RWPE2 (cell line): ENCODE measurements at regions not wholly inside any gene's neighbourhood (a gene's known extent, or its start where the extent isn't known, plus 50 kb on each side); places are given as distances from the start of the nearest gene placed in this dataset.

Experiments
- ATAC-seq: fragments of 200-7000 bp; cut with Tn5 transposase; 3 replicates; pipeline ENCODE4 v1.9.1; 2021; ENCODE audit warnings: low read depth
- DNase-seq: peaks from one replicate; pipeline ENCODE4 v3.0.0-alpha.2; 2020; ENCODE audit warnings: low spot score
- H3K27ac ChIP-seq: fragments of 450-650 bp; 2 replicates; pipeline ENCODE4 v1.5.1; 2017; ENCODE audit warnings: mild to moderate bottlenecking; ENCODE audit not compliant: poor library complexity, severe bottlenecking
- H3K27me3 ChIP-seq: fragments of 250-450 bp; sonication (Bioruptor Pico); 2 replicates; pipeline ENCODE4 v1.5.1; 2021; ENCODE audit warnings: mild to moderate bottlenecking, moderate library complexity; ENCODE audit not compliant: insufficient read depth, poor library complexity, severe bottlenecking
- H3K36me3 ChIP-seq: fragments of 250-450 bp; sonication (Bioruptor Pico); 2 replicates; pipeline ENCODE4 v1.5.1; 2020; ENCODE audit warnings: low read depth, mild to moderate bottlenecking, moderate library complexity
- H3K4me1 ChIP-seq: fragments of 250-450 bp; sonication (Bioruptor Pico); 2 replicates; pipeline ENCODE4 v1.5.1; 2021; ENCODE audit warnings: mild to moderate bottlenecking, moderate library complexity; ENCODE audit not compliant: insufficient read depth, poor library complexity, severe bottlenecking
- H3K4me3 ChIP-seq: fragments of 250-450 bp; sonication (Bioruptor Pico); 2 replicates; pipeline ENCODE4 v1.5.1; 2021; ENCODE audit warnings: mild to moderate bottlenecking, moderate library complexity; ENCODE audit not compliant: severe bottlenecking
- H3K9me3 ChIP-seq: fragments of 250-450 bp; sonication (Bioruptor Pico); 2 replicates; pipeline ENCODE4 v1.5.1; 2021; ENCODE audit warnings: mild to moderate bottlenecking, moderate library complexity; ENCODE audit not compliant: severe bottlenecking
- CTCF ChIP-seq: fragments of 450-650 bp; IDR thresholded peaks from one replicate; pipeline ENCODE4 v1.5.1; 2017; ENCODE audit warnings: mild to moderate bottlenecking, moderate library complexity; ENCODE audit not compliant: poor library complexity, severe bottlenecking

- H3K4me3 ChIP-seq: no peak overlapping the region
- no peaks in the 10 kb centered on the region for H3K4me1 ChIP-seq
- no peaks in the 10 kb centered on the region for H3K36me3 ChIP-seq
- no peak overlapping the region for H3K27ac ChIP-seq
- H3K9me3 ChIP-seq: no peaks in the 10 kb centered on the region
- H3K27me3 ChIP-seq: no peaks in the 10 kb centered on the region
- no peak for TF ChIP-seq CTCF
- DNase-seq (no peak), ATAC-seq (no peak)
Observed at GRCh38 chr2:122595065-122595464, 839.6 kb downstream of the TSN start.

GRCh38 chr2:122596598-122596997, 841.1 kb downstream of the TSN start:
- Histone ChIP-seq H3K36me3 (no peaks in the 10 kb centered on the region), H3K4me3 (no peak overlapping the region), H3K9me3 (no peaks in the 10 kb centered on the region), H3K27ac (no peak overlapping the region), H3K27me3 (no peaks in the 10 kb centered on the region), H3K4me1 (no peaks in the 10 kb centered on the region)
- DNase-seq (no peak), ATAC-seq (no peak)
- no peak for TF ChIP-seq CTCF

- ATAC-seq (no peak), DNase-seq (no peak)
- no peaks in the 10 kb centered on the region for H3K27me3 ChIP-seq
- no peaks in the 10 kb centered on the region for H3K4me1 ChIP-seq
- H3K36me3 ChIP-seq: no peaks in the 10 kb centered on the region
- TF ChIP-seq CTCF: no peak
- H3K27ac ChIP-seq: no peak overlapping the region
- no peaks in the 10 kb centered on the region for H3K9me3 ChIP-seq
- H3K4me3 ChIP-seq: no peak overlapping the region
Observed at GRCh38 chr2:122598784-122599183, 843.3 kb downstream of the TSN start.

GRCh38 chr2:122610948-122611609, 855.6 kb downstream of the TSN start:
- ATAC-seq: no peak
- DNase-seq: no peak
- TF ChIP-seq CTCF: no peak
- no peaks in the 10 kb centered on the region for H3K9me3 ChIP-seq
- no peaks in the 10 kb centered on the region for H3K36me3 ChIP-seq
- no peaks in the 10 kb centered on the region for H3K4me1 ChIP-seq
- H3K27me3 ChIP-seq: no peaks in the 10 kb centered on the region
- H3K4me3 ChIP-seq: no peak overlapping the region
- H3K27ac ChIP-seq: no peak overlapping the region

GRCh38 chr2:122622934-122623333, 867.5 kb downstream of the TSN start:
- Histone ChIP-seq H3K27me3 (no peaks in the 10 kb centered on the region), H3K4me1 (no peaks in the 10 kb centered on the region), H3K36me3 (no peaks in the 10 kb centered on the region), H3K9me3 (no peaks in the 10 kb centered on the region), H3K27ac (no peak overlapping the region), H3K4me3 (no peak overlapping the region)
- TF ChIP-seq CTCF: no peak
- ATAC-seq: no peak
- DNase-seq: no peak
